ENCODE measurements at regions not wholly inside any gene's neighbourhood (a gene's known extent, or its start where the extent isn't known, plus 50 kb on each side); places are given as distances from the start of the nearest gene placed in this dataset.

GRCh38 chr5:60261732-60262131, 368.2 kb upstream of the PDE4D start:
- no peaks in the 10 kb centered on the region for H3K27me3 ChIP-seq (ENCODE audit: control insufficient read depth in 3 of 3, insufficient read depth in 3 of 3, low read length in 2 of 3)
- no peaks in the 10 kb centered on the region for H3K9me3 ChIP-seq (ENCODE audit: control insufficient read depth in 4 of 4, insufficient read depth in 3 of 4, low read length in 3 of 4)
- no peak overlapping the region for H3K27ac ChIP-seq (ENCODE audit: low read depth in 1 of 2, low read length in 1 of 2)
- DNase-seq, result no peak
- WGBS, 2 donors, result 90 to 95% methylated on average over 1 of the region's 1 CpG
- H3K4me1 ChIP-seq (ENCODE audit: control insufficient read depth in 5 of 5, insufficient read depth in 5 of 5, low read length in 5 of 5), result peaks cover 0 to 2% (median 0%) of the 10 kb centered on the region in 5 donors
- no peak overlapping the region for H3K9ac ChIP-seq (ENCODE audit: insufficient read depth in 1 of 2, low read length in 2 of 2)
- no peak for TF ChIP-seq CTCF (IDR thresholded peaks at IDR 0.05; ENCODE audit: control extremely low read depth, extremely low read depth)
- H3K36me3 ChIP-seq (ENCODE audit: control insufficient read depth in 4 of 4, insufficient read depth in 4 of 4, low read length in 4 of 4), result no peaks in the 10 kb centered on the region
- H3K4me3 ChIP-seq, result no peak overlapping the region
- ATAC-seq (ENCODE audit: insufficient read depth, low FRiP score), result no peak

- H3K27me3 ChIP-seq (ENCODE audit: control insufficient read depth in 3 of 3, insufficient read depth in 3 of 3, low read length in 2 of 3), result no peaks in the 10 kb centered on the region
- H3K36me3 ChIP-seq (ENCODE audit: control insufficient read depth in 4 of 4, insufficient read depth in 4 of 4, low read length in 4 of 4), result no peaks in the 10 kb centered on the region
- WGBS, 2 donors, result 96 to 97% methylated on average over 1 of the region's 1 CpG
- H3K9me3 ChIP-seq (ENCODE audit: control insufficient read depth in 4 of 4, insufficient read depth in 3 of 4, low read length in 3 of 4), result no peaks in the 10 kb centered on the region
- TF ChIP-seq CTCF (IDR thresholded peaks at IDR 0.05; ENCODE audit: control extremely low read depth, extremely low read depth), result no peak
- DNase-seq (no peak), ATAC-seq (ENCODE audit: insufficient read depth, low FRiP score) (no peak)
- H3K27ac ChIP-seq (ENCODE audit: low read depth in 1 of 2, low read length in 1 of 2), result no peak overlapping the region
- peaks cover 0 to 2% (median 0%) of the 10 kb centered on the region in 5 donors for H3K4me1 ChIP-seq (ENCODE audit: control insufficient read depth in 5 of 5, insufficient read depth in 5 of 5, low read length in 5 of 5)
- H3K9ac ChIP-seq (ENCODE audit: insufficient read depth in 1 of 2, low read length in 2 of 2), result no peak overlapping the region
- H3K4me3 ChIP-seq, result no peak overlapping the region
These were observed 367.1 kb upstream of the PDE4D start for GRCh38 chr5:60260658-60261057.

GRCh38 chr5:60259730-60260129, 366.2 kb upstream of the PDE4D start:
- Histone ChIP-seq H3K4me1 (ENCODE audit: control insufficient read depth in 5 of 5, insufficient read depth in 5 of 5, low read length in 5 of 5) (peaks cover 0 to 2% (median 0%) of the 10 kb centered on the region in 5 donors), H3K27me3 (ENCODE audit: control insufficient read depth in 3 of 3, insufficient read depth in 3 of 3, low read length in 2 of 3) (no peaks in the 10 kb centered on the region), H3K4me3 (no peak overlapping the region), H3K9ac (ENCODE audit: insufficient read depth in 1 of 2, low read length in 2 of 2) (no peak overlapping the region), H3K9me3 (ENCODE audit: control insufficient read depth in 4 of 4, insufficient read depth in 3 of 4, low read length in 3 of 4) (no peaks in the 10 kb centered on the region), H3K27ac (ENCODE audit: low read depth in 1 of 2, low read length in 1 of 2) (no peak overlapping the region), H3K36me3 (ENCODE audit: control insufficient read depth in 4 of 4, insufficient read depth in 4 of 4, low read length in 4 of 4) (no peaks in the 10 kb centered on the region)
- 29 to 56% methylated on average over 3 of the region's 3 CpGs for WGBS, 2 donors
- TF ChIP-seq CTCF (IDR thresholded peaks at IDR 0.05; ENCODE audit: control extremely low read depth, extremely low read depth), result no peak
- ATAC-seq (ENCODE audit: insufficient read depth, low FRiP score), result peak; percentile 47
- no peak for DNase-seq

GRCh38 chr5:60257596-60258271, 364.2 kb upstream of the PDE4D start:
- no peaks in the 10 kb centered on the region for H3K27me3 ChIP-seq (ENCODE audit: control insufficient read depth in 3 of 3, insufficient read depth in 3 of 3, low read length in 2 of 3)
- no peak overlapping the region for H3K9ac ChIP-seq (ENCODE audit: insufficient read depth in 1 of 2, low read length in 2 of 2)
- ATAC-seq (ENCODE audit: insufficient read depth, low FRiP score) (no peak), DNase-seq (peak; percentile 14 to 56 (median 26))
- H3K4me3 ChIP-seq, result no peak overlapping the region
- H3K4me1 ChIP-seq (ENCODE audit: control insufficient read depth in 5 of 5, insufficient read depth in 5 of 5, low read length in 5 of 5), result peaks cover 0 to 2% (median 0%) of the 10 kb centered on the region in 5 donors
- no peak for TF ChIP-seq CTCF (IDR thresholded peaks at IDR 0.05; ENCODE audit: control extremely low read depth, extremely low read depth)
- H3K9me3 ChIP-seq (ENCODE audit: control insufficient read depth in 4 of 4, insufficient read depth in 3 of 4, low read length in 3 of 4), result no peaks in the 10 kb centered on the region
- WGBS, 2 donors, result 20 to 42% methylated on average over 5 of the region's 5 CpGs
- no peaks in the 10 kb centered on the region for H3K36me3 ChIP-seq (ENCODE audit: control insufficient read depth in 4 of 4, insufficient read depth in 4 of 4, low read length in 4 of 4)
- H3K27ac ChIP-seq (ENCODE audit: low read depth in 1 of 2, low read length in 1 of 2), result no peak overlapping the region

All from lung (tissue), 11 donors.